ENCODE measurements at regions not wholly inside any gene's neighbourhood (a gene's known extent, or its start where the extent isn't known, plus 50 kb on each side); places are given as distances from the start of the nearest gene placed in this dataset.

DNA sequence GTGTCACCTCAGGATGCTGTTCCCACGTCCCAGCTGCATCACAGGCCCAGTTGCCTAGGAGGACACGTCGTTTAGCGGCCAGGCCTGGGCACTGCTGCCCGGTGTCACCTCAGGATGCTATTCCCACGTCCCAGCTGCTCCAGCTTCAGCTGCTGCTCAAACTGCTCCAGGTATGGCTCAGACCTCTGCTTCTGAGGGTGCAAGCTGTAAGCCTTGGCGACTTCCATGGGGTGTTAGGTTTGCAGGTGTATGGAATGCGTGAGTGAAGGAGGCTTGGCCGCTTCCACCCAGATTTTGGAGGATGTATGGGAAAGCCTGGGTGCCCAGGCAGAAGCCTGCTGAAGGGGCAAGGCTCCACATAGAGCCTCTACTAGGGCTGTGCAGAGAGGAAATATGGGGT lies 205.3 kb upstream of the B3GAT1 start:
- in situ Hi-C loops (cut with MboI; ENCODE audit: low pct_unique_long_range_greater_than_20kb, low sequenced_read_pairs, unreplicated experiment) = no loop called here

DNA sequence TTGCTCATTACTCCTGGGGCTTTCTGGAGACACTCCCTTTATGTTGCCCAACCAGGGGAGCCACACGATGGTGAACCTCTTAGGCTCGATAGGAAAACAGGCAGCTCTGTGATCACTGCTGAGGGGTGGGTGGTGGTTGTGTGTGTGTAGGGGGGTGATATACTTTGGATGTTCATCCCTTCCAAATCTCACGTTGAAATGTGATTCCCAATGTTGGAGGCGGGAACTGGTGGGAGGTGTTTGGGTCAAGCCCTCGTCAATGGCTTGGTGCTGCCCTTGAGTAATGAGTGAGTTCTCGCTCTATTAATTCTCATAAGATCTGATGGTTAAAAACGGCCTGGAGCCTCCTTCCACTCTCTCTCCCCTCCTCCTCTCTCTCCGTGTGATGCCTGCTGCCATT lies 204.0 kb upstream of the B3GAT1 start:
- TF ChIP-seq, protein P1, sequence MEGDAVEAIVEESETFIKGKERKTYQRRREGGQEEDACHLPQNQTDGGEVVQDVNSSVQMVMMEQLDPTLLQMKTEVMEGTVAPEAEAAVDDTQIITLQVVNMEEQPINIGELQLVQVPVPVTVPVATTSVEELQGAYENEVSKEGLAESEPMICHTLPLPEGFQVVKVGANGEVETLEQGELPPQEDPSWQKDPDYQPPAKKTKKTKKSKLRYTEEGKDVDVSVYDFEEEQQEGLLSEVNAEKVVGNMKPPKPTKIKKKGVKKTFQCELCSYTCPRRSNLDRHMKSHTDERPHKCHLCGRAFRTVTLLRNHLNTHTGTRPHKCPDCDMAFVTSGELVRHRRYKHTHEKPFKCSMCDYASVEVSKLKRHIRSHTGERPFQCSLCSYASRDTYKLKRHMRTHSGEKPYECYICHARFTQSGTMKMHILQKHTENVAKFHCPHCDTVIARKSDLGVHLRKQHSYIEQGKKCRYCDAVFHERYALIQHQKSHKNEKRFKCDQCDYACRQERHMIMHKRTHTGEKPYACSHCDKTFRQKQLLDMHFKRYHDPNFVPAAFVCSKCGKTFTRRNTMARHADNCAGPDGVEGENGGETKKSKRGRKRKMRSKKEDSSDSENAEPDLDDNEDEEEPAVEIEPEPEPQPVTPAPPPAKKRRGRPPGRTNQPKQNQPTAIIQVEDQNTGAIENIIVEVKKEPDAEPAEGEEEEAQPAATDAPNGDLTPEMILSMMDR (IDR thresholded peaks at IDR 0.05; ENCODE audit: extremely low read depth, insufficient read depth, missing control alignments) = no peak
- in situ Hi-C loops (cut with MboI; ENCODE audit: low pct_unique_long_range_greater_than_20kb, low sequenced_read_pairs, unreplicated experiment) = no loop called here
- no peak for DNase-seq (ENCODE audit: low spot score)

More for the DNA sequence above, 205.3 kb upstream of the B3GAT1 start:
- no peak for DNase-seq (ENCODE audit: low spot score)
- TF ChIP-seq, protein P1 (IDR thresholded peaks at IDR 0.05; ENCODE audit: extremely low read depth, insufficient read depth, missing control alignments) = no peak

DNA sequence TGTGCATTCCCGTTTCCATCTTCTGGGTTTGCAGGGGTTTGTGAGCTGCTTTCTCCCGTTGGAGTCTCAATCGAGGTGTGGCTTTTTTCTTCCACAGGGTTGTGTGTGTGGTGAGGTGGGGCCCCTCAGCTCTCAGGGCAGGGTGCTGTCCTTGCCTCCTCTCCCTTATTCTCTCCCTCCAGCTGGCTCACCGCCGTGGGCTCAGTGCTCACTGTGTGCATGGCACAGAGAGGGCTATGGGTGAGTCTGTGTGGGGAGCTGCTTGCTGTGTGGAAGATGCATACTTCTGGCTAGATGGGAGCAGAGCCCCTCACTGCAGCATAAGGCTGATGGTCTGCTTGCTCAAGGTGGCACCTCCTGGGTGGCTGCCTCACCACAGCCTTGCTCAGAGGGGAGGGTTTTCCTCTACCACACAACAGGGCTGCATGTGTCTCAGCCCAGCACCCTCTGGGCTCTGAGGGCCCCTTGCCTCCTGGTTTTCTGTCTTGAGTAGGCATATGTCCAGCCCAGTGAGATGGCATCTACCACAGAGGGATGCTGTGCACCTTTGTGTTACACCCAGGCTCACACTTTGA lies 203.1 kb upstream of the B3GAT1 start:
- no peak for DNase-seq (ENCODE audit: low spot score)
- TF ChIP-seq, protein P1 (IDR thresholded peaks at IDR 0.05; ENCODE audit: extremely low read depth, insufficient read depth, missing control alignments) = no peak
- in situ Hi-C loops (cut with MboI; ENCODE audit: low pct_unique_long_range_greater_than_20kb, low sequenced_read_pairs, unreplicated experiment) = no loop called here

DNA sequence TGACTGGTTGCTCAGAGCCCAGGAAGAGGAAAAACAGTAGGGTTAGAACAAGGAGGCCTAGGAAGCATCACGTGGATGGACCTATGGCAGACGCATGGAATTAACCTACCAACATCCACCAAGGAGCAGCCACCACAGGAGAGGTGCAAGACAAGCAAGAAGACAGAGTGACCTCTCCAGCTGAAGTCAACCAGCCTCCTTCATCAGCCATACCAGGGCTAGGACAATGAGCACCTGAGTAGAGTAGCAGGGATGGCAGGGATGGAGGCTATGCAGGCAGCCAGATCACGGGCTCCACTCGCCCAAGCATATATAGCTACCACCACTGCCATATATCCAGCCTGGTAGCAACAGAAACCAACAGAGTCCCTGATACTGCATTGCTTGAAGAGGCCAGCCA lies 202.1 kb upstream of the B3GAT1 start:
- DNase-seq (ENCODE audit: low spot score) = no peak
- in situ Hi-C loops (cut with MboI; ENCODE audit: low pct_unique_long_range_greater_than_20kb, low sequenced_read_pairs, unreplicated experiment) = no loop called here
- TF ChIP-seq, protein P1 (IDR thresholded peaks at IDR 0.05; ENCODE audit: extremely low read depth, insufficient read depth, missing control alignments) = no peak

DNA sequence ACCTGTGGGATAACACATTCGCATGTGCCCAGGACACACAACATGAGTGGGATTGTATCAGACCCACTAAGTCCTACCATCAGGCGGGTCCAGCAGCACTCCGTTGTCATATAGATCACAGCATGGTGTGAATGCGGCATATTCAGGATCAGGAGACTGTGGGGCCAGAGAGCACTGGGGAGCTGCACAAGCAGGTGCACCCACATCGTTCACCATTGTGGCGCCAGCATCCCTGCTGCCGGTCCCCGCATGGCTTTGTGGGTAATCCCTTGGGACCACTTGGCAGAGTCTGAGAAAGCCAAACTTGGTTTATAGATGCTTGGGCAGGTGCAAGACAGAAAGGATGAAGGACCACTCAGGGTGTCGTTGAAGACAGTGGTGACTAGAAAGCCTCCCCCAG lies 201.6 kb upstream of the B3GAT1 start:
- TF ChIP-seq, protein P1 (IDR thresholded peaks at IDR 0.05; ENCODE audit: extremely low read depth, insufficient read depth, missing control alignments) = no peak
- no peak for DNase-seq (ENCODE audit: low spot score)
- in situ Hi-C loops (cut with MboI; ENCODE audit: low pct_unique_long_range_greater_than_20kb, low sequenced_read_pairs, unreplicated experiment) = no loop called here

DNA sequence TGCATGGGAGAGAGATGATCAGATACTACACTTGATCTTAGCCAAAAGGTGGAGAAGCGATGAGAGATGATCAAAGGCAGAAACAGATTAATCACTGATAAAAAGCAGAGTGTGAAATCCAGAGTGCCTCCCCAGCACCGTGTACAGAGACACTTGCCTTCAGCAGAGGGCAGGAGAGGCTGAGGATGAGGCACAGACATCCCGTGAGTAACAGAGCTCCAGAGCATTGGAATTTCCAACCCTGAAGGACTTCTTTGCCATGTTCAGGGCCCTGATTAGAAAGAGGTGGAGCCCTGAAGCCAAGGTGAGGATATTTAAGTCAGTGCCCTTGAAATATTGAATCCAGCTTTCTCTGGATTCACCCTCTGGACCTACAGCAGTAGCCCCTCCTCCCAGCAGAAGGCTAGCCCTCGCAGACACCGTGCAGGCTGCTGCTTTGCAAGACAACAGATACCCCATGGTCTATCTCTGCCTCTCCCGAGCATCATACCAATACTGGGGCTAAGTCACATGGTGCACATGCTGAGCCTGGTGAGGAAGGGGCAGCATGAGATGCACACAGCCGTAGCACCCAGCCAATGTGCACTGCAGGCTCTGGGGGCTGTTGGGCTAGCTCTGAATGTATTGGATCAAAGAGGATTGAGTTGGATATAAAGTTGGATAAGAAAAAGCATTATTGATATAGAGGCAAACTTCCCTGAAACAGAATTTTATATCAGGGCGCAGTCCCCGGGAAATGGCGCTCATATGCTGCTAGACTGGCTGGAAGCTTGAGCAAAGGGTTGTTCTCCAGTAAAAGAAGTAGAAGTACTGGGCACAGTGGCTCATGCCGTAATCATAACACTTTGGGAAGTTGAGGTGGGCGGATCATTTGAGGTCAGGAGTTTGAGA lies 200.3 kb upstream of the B3GAT1 start:
- in situ Hi-C loops (cut with MboI; ENCODE audit: low pct_unique_long_range_greater_than_20kb, low sequenced_read_pairs, unreplicated experiment) = no loop called here
- DNase-seq (ENCODE audit: low spot score) = no peak
- TF ChIP-seq, protein P1 (IDR thresholded peaks at IDR 0.05; ENCODE audit: extremely low read depth, insufficient read depth, missing control alignments) = no peak
